Esophagus muscularis mucosa (tissue), 4 donors: ENCODE measurements at regions not wholly inside any gene's neighbourhood (a gene's known extent, or its start where the extent isn't known, plus 50 kb on each side); places are given as distances from the start of the nearest gene placed in this dataset.

Experiments
- DNase-seq: peaks from one replicate; pipeline ENCODE4 v3.0.0-alpha.2; 2017; ENCODE audit errors: extremely low spot score
- H3K27ac ChIP-seq, 4 donors: fragments of 200-600 bp; sonication (generic); replicated peaks in 1 of 4; 1 replicate in 3 of 4; 2 replicates in 1 of 4; pipeline ENCODE4 v1.5.1; 2016 to 2019; ENCODE audit warnings: mild to moderate bottlenecking in 1 of 4
- H3K27me3 ChIP-seq, 4 donors: fragments of 200-600 bp; sonication (generic); one replicate each; pipeline versions ENCODE4 v1.5.1 to v1.6.0; 2016 to 2019
- H3K36me3 ChIP-seq, 4 donors: fragments of 200-600 bp; sonication (generic); one replicate each; pipeline ENCODE4 v1.5.1; 2016 to 2019
- H3K4me1 ChIP-seq, 4 donors: fragments of 200-600 bp; sonication (generic); one replicate each; pipeline ENCODE4 v1.5.1; 2016 to 2019
- H3K4me3 ChIP-seq, 4 donors: fragments of 200-600 bp; sonication (generic); 1 replicate in 2 of 4; 2 replicates in 2 of 4; pipeline ENCODE4 v1.5.1; 2016 to 2019; ENCODE audit warnings: mild to moderate bottlenecking in 4 of 4, moderate library complexity in 1 of 4
- H3K9me3 ChIP-seq, 4 donors: fragments of 200-600 bp; sonication (generic); 1 replicate in 3 of 4; 2 replicates in 1 of 4; pipeline ENCODE4 v1.5.1; 2016 to 2019
- EP300 ChIP-seq: sonication (generic); formaldehyde crosslinking; IDR thresholded peaks from one replicate; pipeline ENCODE4 v1.6.1; 2017; ENCODE audit warnings: antibody characterized with exemption
- POLR2A ChIP-seq: fragments of 450-650 bp; IDR thresholded peaks from one replicate; pipeline ENCODE4 v1.6.1; 2017; ENCODE audit warnings: antibody characterized with exemption, moderate library complexity, mild to moderate bottlenecking, low read depth
- POLR2AphosphoS5 ChIP-seq, 2 donors: sonication (generic); formaldehyde crosslinking; IDR thresholded peaks; one replicate each; pipeline ENCODE4 v1.6.1; 2017; ENCODE audit warnings: antibody characterized with exemption in 2 of 2
- WGBS: methylation state at CpG from one replicate; pipeline ENCODE4 v1.1.5; 2018; 5-methylcytosine and 5-hydroxymethylcytosine counted together
- intact Hi-C: fragments of 100-400 bp; cut with DNase I; formaldehyde crosslinking; loops from one replicate; pipeline ENCODE4 v1.15.1; 2023
- TF ChIP-seq, protein P1 (sequence below), 3 experiments: fragments of 200-600 bp in 2 of 3; fragments of 450-650 bp in 1 of 3; sonication (generic) in 2 of 3; IDR thresholded peaks; one replicate each; pipeline ENCODE4 v1.5.1; 2017 to 2019; ENCODE audit warnings: antibody characterized with exemption in 3 of 3, mild to moderate bottlenecking in 2 of 3, moderate library complexity in 1 of 3

DNA sequence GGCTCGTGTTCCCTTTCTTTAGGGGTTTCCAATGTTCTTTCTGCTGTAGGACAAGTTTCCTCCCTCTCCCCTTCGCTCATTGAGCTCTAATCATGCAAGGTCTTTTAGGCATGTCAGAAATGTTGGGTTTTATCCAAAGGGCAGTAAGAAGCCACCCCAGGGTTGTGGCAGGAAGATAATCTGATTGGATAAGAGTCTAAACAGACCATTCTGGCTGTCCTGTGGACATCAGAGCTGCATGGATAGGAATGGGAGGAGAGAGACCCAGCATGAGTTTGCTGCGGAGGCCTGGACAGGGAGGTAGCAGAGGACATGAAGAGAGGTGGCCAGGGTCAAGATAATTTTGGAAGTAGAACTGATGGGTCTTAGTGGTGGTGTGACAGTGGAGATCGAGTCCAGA is 88.2 kb downstream of the ACKR3 start:
- peaks cover 0 to 7% (median 0%) of the 10 kb centered on the region in 4 donors for H3K27me3 ChIP-seq
- intact Hi-C loops, result no loop called here
- DNase-seq, result peak; percentile 82
- H3K4me1 ChIP-seq, result peaks cover 23 to 35% (median 33%) of the 10 kb centered on the region in 4 donors
- H3K36me3 ChIP-seq, result no peaks in the 10 kb centered on the region
- 91% methylated on average over 4 of the region's 4 CpGs for WGBS
- no peaks in the 10 kb centered on the region for H3K9me3 ChIP-seq
- TF ChIP-seq POLR2A (no peak), POLR2AphosphoS5 (IDR thresholded peaks at IDR 0.05) (no peak), EP300 (no peak)
- TF ChIP-seq, protein P1, sequence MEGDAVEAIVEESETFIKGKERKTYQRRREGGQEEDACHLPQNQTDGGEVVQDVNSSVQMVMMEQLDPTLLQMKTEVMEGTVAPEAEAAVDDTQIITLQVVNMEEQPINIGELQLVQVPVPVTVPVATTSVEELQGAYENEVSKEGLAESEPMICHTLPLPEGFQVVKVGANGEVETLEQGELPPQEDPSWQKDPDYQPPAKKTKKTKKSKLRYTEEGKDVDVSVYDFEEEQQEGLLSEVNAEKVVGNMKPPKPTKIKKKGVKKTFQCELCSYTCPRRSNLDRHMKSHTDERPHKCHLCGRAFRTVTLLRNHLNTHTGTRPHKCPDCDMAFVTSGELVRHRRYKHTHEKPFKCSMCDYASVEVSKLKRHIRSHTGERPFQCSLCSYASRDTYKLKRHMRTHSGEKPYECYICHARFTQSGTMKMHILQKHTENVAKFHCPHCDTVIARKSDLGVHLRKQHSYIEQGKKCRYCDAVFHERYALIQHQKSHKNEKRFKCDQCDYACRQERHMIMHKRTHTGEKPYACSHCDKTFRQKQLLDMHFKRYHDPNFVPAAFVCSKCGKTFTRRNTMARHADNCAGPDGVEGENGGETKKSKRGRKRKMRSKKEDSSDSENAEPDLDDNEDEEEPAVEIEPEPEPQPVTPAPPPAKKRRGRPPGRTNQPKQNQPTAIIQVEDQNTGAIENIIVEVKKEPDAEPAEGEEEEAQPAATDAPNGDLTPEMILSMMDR (IDR thresholded peaks at IDR 0.05), result no peak
- no peak overlapping the region for H3K27ac ChIP-seq
- H3K4me3 ChIP-seq, result no peak overlapping the region

GRCh38 chr2:236658974-236659757 is 89.5 kb downstream of the ACKR3 start:
- Histone ChIP-seq H3K4me1 (peaks cover 29 to 48% (median 46%) of the 10 kb centered on the region in 4 donors), H3K9me3 (no peaks in the 10 kb centered on the region), H3K4me3 (no peak overlapping the region), H3K27me3 (peaks cover 0 to 7% (median 0%) of the 10 kb centered on the region in 4 donors), H3K27ac (no peak overlapping the region), H3K36me3 (no peaks in the 10 kb centered on the region)
- DNase-seq, result peak; percentile 75
- intact Hi-C loops, result no loop called here
- TF ChIP-seq POLR2AphosphoS5 (IDR thresholded peaks at IDR 0.05) (no peak), EP300 (no peak)
- TF ChIP-seq, protein P1 (IDR thresholded peaks at IDR 0.05), result no peak
- WGBS, result 81% methylated on average over 16 of the region's 16 CpGs

- H3K9me3 ChIP-seq, result no peaks in the 10 kb centered on the region
- TF ChIP-seq POLR2AphosphoS5 (IDR thresholded peaks at IDR 0.05) (peak; percentile 38 to 46), EP300 (no peak)
- TF ChIP-seq, protein P1 (IDR thresholded peaks at IDR 0.05), result no peak
- H3K27ac ChIP-seq, result peak overlapping the region in 1 of 4 donors; percentile 74
- DNase-seq, result peak; percentile 87
- WGBS, result 64% methylated on average over 4 of the region's 5 CpGs
- H3K4me1 ChIP-seq, result peaks cover 29 to 51% (median 48%) of the 10 kb centered on the region in 4 donors
- intact Hi-C loops, result no loop called here
- H3K4me3 ChIP-seq, result no peak overlapping the region
- H3K36me3 ChIP-seq, result no peaks in the 10 kb centered on the region
- peaks cover 0 to 7% (median 0%) of the 10 kb centered on the region in 4 donors for H3K27me3 ChIP-seq
Measured at GRCh38 chr2:236659758-236660150, 90.1 kb downstream of the ACKR3 start.

DNA sequence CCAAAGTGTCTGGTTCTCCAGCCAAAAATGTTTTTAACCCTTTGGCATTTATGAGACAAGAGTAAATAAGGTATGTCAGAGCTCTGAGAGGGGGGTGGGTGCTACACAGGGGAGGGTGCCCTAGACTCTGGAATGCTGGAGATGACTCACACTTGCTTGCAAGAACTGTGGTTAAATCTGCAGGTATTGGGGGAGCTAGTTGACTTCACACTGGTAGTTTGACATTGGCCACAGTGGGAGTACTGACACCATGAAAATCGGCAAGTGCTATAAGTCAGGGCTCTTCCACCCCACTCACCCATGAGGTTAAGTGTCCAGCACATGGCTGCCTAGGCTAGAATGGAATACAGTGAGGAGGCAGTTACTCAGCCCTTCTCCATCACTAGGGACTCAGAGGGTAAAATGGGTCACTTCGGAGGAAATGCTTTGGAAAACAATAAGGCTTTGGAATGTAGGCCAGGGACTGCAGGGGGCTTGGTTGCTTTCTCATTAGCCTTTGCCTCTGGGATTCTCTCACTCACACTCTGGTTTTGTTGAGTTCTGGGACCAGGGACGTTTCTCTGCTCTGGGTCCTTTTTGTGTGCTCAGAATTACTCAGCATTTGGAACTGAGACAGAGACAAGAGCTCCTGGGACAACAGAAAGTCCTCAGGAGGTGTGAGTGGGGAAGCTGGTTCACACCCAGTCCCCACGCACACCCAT is 91.6 kb downstream of the ACKR3 start:
- H3K4me3 ChIP-seq, result no peak overlapping the region
- peaks cover 0 to 3% (median under 1%) of the 10 kb centered on the region in 4 donors for H3K9me3 ChIP-seq
- H3K27ac ChIP-seq, result peak overlapping the region; percentile 65 to 78 (median 70)
- peaks cover 0 to 7% (median 0%) of the 10 kb centered on the region in 4 donors for H3K27me3 ChIP-seq
- peaks cover 29 to 51% (median 48%) of the 10 kb centered on the region in 4 donors for H3K4me1 ChIP-seq
- intact Hi-C loops, result no loop called here
- peak; percentile 88 for DNase-seq
- 54% methylated on average over 3 of the region's 4 CpGs for WGBS
- TF ChIP-seq, protein P1 (IDR thresholded peaks at IDR 0.05), result no peak
- TF ChIP-seq POLR2A (no peak), EP300 (no peak), POLR2AphosphoS5 (IDR thresholded peaks at IDR 0.05) (no peak)
- no peaks in the 10 kb centered on the region for H3K36me3 ChIP-seq
